ENCODE measurements at regions not wholly inside any gene's neighbourhood (a gene's known extent, or its start where the extent isn't known, plus 50 kb on each side); places are given as distances from the start of the nearest gene placed in this dataset.

GRCh38 chr5:123753937-123754891, 242.2 kb downstream of the CSNK1G3 start:
- Histone ChIP-seq H3K27me3 (ENCODE audit: low read depth) (no peaks in the 10 kb centered on the region), H3K27ac (no peak overlapping the region), H3K4me3 (no peak overlapping the region), H3K9me3 (no peaks in the 10 kb centered on the region), H3K4me1 (peaks cover 5% of the 10 kb centered on the region), H3K36me3 (no peaks in the 10 kb centered on the region)
- intact Hi-C loops (cut with DNase I), result no loop called here
- ATAC-seq, result no peak
- DNase-seq, result no peak
- no peak for TF ChIP-seq CTCF (IDR thresholded peaks at IDR 0.05)

- intact Hi-C loops (cut with DNase I), result no loop called here
- Histone ChIP-seq H3K4me1 (peaks cover 5% of the 10 kb centered on the region), H3K27ac (no peak overlapping the region), H3K27me3 (ENCODE audit: low read depth) (no peaks in the 10 kb centered on the region), H3K4me3 (no peak overlapping the region), H3K9me3 (no peaks in the 10 kb centered on the region), H3K36me3 (no peaks in the 10 kb centered on the region)
- no peak for TF ChIP-seq CTCF (IDR thresholded peaks at IDR 0.05)
- no peak for ATAC-seq
- DNase-seq, result no peak
Observed at GRCh38 chr5:123753180-123753936, 241.4 kb downstream of the CSNK1G3 start.

- no peak for ATAC-seq
- no peak overlapping the region for H3K27ac ChIP-seq
Observed at GRCh38 chr5:123752552-123753179, 240.7 kb downstream of the CSNK1G3 start.

GRCh38 chr5:123751670-123752069, 239.7 kb downstream of the CSNK1G3 start:
- TF ChIP-seq CTCF (IDR thresholded peaks at IDR 0.05), result no peak
- no peaks in the 10 kb centered on the region for H3K27me3 ChIP-seq (ENCODE audit: low read depth)
- no peak for ATAC-seq
- DNase-seq, result no peak
- no peaks in the 10 kb centered on the region for H3K36me3 ChIP-seq
- intact Hi-C loops (cut with DNase I), result no loop called here
- peaks cover 5% of the 10 kb centered on the region for H3K4me1 ChIP-seq
- no peak overlapping the region for H3K4me3 ChIP-seq
- no peak overlapping the region for H3K27ac ChIP-seq
- no peaks in the 10 kb centered on the region for H3K9me3 ChIP-seq

More at GRCh38 chr5:123752552-123753179, 240.7 kb downstream of the CSNK1G3 start:
- Histone ChIP-seq H3K27me3 (ENCODE audit: low read depth) (no peaks in the 10 kb centered on the region), H3K4me3 (no peak overlapping the region), H3K4me1 (peaks cover 5% of the 10 kb centered on the region), H3K36me3 (no peaks in the 10 kb centered on the region), H3K9me3 (no peaks in the 10 kb centered on the region)
- intact Hi-C loops (cut with DNase I), result no loop called here
- TF ChIP-seq CTCF (IDR thresholded peaks at IDR 0.05), result no peak
- no peak for DNase-seq

GRCh38 chr5:123748239-123748638, 236.3 kb downstream of the CSNK1G3 start:
- intact Hi-C loops (cut with DNase I), result no loop called here
- Histone ChIP-seq H3K9me3 (no peaks in the 10 kb centered on the region), H3K4me3 (no peak overlapping the region), H3K27ac (no peak overlapping the region), H3K27me3 (ENCODE audit: low read depth) (no peaks in the 10 kb centered on the region), H3K4me1 (no peaks in the 10 kb centered on the region), H3K36me3 (no peaks in the 10 kb centered on the region)
- TF ChIP-seq CTCF (IDR thresholded peaks at IDR 0.05), result no peak
- DNase-seq, result no peak
- no peak for ATAC-seq
